ENCODE measurements at regions not wholly inside any gene's neighbourhood (a gene's known extent, or its start where the extent isn't known, plus 50 kb on each side); places are given as distances from the start of the nearest gene placed in this dataset.

DNA sequence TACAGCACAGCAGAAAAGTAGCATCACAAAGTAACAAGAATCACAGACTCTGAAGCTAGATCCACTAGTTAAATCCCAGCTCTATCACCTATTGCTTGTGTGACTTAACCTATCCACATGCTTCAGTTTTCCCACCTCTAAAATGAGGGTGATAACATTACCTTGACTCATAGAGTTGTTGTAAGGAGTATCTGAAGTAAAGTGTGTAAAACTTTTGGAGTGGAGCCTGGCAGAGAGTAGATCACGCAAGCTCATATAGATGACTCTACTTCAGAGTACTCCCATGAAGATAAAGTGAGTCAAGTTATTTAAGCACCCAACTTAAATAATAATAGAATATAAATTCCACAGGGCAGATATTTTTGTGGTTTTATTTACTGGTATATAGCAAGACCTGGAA is 94.5 kb upstream of the FER start:
- H3K4me3 ChIP-seq (ENCODE audit: low read depth, low read length): no peak overlapping the region
- TF ChIP-seq, protein P1, sequence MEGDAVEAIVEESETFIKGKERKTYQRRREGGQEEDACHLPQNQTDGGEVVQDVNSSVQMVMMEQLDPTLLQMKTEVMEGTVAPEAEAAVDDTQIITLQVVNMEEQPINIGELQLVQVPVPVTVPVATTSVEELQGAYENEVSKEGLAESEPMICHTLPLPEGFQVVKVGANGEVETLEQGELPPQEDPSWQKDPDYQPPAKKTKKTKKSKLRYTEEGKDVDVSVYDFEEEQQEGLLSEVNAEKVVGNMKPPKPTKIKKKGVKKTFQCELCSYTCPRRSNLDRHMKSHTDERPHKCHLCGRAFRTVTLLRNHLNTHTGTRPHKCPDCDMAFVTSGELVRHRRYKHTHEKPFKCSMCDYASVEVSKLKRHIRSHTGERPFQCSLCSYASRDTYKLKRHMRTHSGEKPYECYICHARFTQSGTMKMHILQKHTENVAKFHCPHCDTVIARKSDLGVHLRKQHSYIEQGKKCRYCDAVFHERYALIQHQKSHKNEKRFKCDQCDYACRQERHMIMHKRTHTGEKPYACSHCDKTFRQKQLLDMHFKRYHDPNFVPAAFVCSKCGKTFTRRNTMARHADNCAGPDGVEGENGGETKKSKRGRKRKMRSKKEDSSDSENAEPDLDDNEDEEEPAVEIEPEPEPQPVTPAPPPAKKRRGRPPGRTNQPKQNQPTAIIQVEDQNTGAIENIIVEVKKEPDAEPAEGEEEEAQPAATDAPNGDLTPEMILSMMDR (IDR thresholded peaks at IDR 0.05; ENCODE audit: low read depth, low read length, missing control alignments): no peak
- in situ Hi-C loops (cut with HindIII; ENCODE audit: low sequenced_read_pairs): no loop called here
- no peak for DNase-seq (ENCODE audit: low read depth)

DNA sequence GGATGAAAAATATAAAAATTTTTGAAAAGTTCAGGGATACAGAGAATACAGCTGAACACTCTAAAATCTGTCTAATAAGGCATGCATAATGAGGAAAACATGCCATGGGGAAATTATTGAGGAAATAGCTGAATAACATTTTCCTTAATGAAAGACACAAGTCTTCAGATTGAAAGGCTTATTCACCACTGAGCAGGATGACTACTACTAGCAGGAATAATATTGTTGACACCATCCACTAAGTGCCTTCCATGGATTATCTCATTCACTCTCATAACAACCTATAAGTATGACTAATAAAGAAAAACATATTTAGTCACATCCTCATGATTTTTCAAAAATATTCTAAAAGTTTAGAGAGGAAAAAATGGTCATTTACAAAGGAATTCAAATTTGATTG is 96.7 kb upstream of the FER start:
- DNase-seq (ENCODE audit: low read depth): no peak
- TF ChIP-seq, protein P1 (IDR thresholded peaks at IDR 0.05; ENCODE audit: low read depth, low read length, missing control alignments): no peak
- H3K4me3 ChIP-seq (ENCODE audit: low read depth, low read length): no peak overlapping the region
- in situ Hi-C loops (cut with HindIII; ENCODE audit: low sequenced_read_pairs): no loop called here

DNA sequence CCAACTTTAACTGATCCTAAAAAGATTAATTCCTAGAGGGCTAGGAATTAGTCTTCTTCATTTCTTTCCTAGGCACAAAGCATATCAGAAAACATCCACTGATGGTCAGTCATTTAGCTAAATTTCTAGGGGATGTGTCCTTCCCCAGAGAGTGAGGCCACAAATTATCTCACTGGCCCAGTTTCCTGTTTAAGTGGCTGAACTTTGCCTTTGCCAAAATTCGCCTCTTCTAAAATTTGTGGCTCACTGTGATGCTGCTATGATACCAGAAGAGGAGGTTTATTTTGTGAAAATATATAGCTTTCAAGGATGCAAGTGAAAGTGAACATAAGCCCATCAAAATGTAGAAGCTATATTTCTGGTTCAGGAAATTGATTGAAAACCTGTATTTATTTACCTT is 98.1 kb upstream of the FER start:
- in situ Hi-C loops (cut with HindIII; ENCODE audit: low sequenced_read_pairs): no loop called here
- TF ChIP-seq, protein P1 (IDR thresholded peaks at IDR 0.05; ENCODE audit: low read depth, low read length, missing control alignments): no peak

DNA sequence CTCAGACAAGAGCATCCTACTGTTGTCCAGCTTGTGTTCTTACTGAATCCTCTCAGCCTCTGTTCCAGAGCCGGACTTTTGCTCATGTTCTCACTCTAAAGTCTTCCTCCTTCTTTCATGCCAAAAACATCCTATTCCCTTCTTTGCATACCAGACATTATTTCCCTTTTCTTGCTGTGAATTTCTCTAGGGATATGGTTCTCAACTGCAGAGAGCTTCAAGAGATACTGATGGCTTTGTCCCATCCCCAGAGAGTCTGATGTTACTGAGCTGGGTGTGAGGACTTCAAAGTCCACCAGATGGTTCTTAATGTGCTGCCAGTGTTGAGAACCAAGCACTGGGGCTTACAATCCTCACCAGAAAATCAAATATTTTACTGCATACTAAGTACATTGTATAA is 98.6 kb upstream of the FER start:
- no peak overlapping the region for H3K4me3 ChIP-seq (ENCODE audit: low read depth, low read length)
- DNase-seq (ENCODE audit: low read depth): no peak
- in situ Hi-C loops (cut with HindIII; ENCODE audit: low sequenced_read_pairs): no loop called here
- TF ChIP-seq, protein P1 (IDR thresholded peaks at IDR 0.05; ENCODE audit: low read depth, low read length, missing control alignments): no peak

More for the DNA sequence above, 98.1 kb upstream of the FER start:
- DNase-seq (ENCODE audit: low read depth): no peak
- H3K4me3 ChIP-seq (ENCODE audit: low read depth, low read length): no peak overlapping the region

DNA sequence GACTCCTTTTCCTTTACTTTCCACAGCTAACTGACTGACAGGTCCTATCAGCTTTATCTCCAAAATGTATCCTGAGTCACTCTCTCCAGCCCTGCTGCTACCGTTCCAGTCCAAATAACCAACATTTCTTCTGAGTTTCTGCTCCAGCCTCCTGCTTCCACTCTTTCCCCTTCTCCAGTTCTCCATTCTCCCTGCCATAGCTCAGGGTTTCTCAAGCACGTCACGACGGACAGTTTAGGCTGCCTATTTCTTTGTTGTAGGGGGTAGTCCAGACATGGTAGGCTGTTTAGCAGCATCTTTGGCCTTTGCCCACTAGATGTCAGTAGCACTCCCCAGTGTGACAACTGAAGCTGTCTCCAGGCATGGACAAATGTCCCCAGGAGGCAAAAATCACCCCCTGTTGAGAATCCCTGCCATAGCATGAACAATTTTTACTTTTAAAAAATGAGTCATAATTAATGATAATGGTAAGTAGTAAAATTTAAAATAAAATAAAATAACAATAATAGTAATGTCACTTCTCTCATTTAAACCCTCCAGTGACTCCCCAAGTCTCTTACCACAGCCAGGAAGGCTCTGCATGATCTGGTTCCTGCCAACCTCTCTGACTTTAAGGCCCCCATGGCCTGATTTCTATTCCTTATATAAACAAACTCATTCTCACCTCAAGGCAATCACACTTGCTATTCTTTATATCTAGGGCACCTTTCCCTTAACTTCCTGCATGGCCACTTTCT is 105.4 kb upstream of the FER start:
- no peak overlapping the region for H3K4me3 ChIP-seq (ENCODE audit: low read depth, low read length)
- TF ChIP-seq, protein P1 (IDR thresholded peaks at IDR 0.05; ENCODE audit: low read depth, low read length, missing control alignments): peak; percentile 91
- in situ Hi-C loops (cut with HindIII; ENCODE audit: low sequenced_read_pairs): no loop called here
- DNase-seq (ENCODE audit: low read depth): peak; percentile 40

DNA sequence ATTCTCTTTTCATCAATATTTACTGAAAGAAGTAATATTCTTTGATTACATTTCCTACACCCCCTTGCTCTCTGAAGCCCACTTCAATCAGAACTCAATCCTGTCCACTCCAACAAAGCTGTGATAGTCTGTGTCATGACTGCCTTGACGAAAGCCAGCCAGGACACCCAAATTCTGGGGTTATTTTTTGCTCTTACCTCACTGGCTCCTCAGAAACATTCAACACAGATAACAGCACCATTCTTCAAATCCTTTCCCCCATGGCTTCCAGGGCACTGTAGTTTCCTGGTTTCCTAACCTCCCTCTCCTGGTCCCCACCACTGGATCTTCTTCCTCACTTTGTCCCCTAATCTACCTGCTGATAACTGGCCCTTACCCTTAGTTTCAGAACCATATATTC is 106.1 kb upstream of the FER start:
- no peak for DNase-seq (ENCODE audit: low read depth)
- H3K4me3 ChIP-seq (ENCODE audit: low read depth, low read length): no peak overlapping the region
- in situ Hi-C loops (cut with HindIII; ENCODE audit: low sequenced_read_pairs): no loop called here
- TF ChIP-seq, protein P1 (IDR thresholded peaks at IDR 0.05; ENCODE audit: low read depth, low read length, missing control alignments): no peak

Data from astrocyte of the cerebellum (primary cell).